B cell (primary cell): ENCODE measurements at regions not wholly inside any gene's neighbourhood (a gene's known extent, or its start where the extent isn't known, plus 50 kb on each side); places are given as distances from the start of the nearest gene placed in this dataset.

Source experiments
- ATAC-seq: fragments of 200-7000 bp; cut with Tn5 transposase; one replicate; pipeline ENCODE4 v1.10.0; 2021; ENCODE audit warnings: low read depth, mild to moderate bottlenecking, moderate number of reproducible peaks, moderate library complexity
- CTCF ChIA-PET: fragments of 350-600 bp; sonication (Branson Sonifier 250); formaldehyde crosslinking; loops from one replicate; lab custom pipeline; 2021; ENCODE audit warnings: antibody characterized with exemption, inconsistent platforms; lab: Charles Lee
- POLR2A ChIA-PET: fragments of 350-600 bp; sonication (Branson Sonifier 250); formaldehyde crosslinking; loops from one replicate; lab custom pipeline; 2021; ENCODE audit warnings: antibody characterized with exemption; lab: Charles Lee
- DNase-seq: peaks from one replicate; pipeline ENCODE4 v3.0.0; 2013
- H2AFZ ChIP-seq: 2 replicates; pipeline ENCODE4 v1.6.1; 2012; ENCODE audit warnings: mild to moderate bottlenecking, low read depth, low read length; ENCODE audit not compliant: insufficient read depth, poor library complexity, severe bottlenecking
- H3K27ac ChIP-seq, 2 donors: 1 replicate in 1 of 2; 2 replicates in 1 of 2; pipeline ENCODE4 v1.5.1; 2012 to 2013; ENCODE audit warnings: low read length in 2 of 2, mild to moderate bottlenecking in 2 of 2, moderate library complexity in 1 of 2
- H3K27me3 ChIP-seq, 4 experiments: fragments of 200-600 bp in 1 of 4; sonication (generic) in 1 of 4; replicated peaks in 1 of 4; 1 replicate in 2 of 4; 2 replicates in 2 of 4; pipeline versions ENCODE4 v1.6.1 to v1.7.0; 2013 to 2016; ENCODE audit warnings: low read length in 3 of 4, mild to moderate bottlenecking in 2 of 4, mixed read lengths in 1 of 4, moderate library complexity in 1 of 4; ENCODE audit not compliant: insufficient read depth in 4 of 4, control insufficient read depth in 3 of 4; ENCODE audit errors: control extremely low read depth in 1 of 4
- H3K36me3 ChIP-seq, 2 experiments: replicated peaks in 1 of 2; 1 replicate in 1 of 2; 2 replicates in 1 of 2; pipeline versions ENCODE4 v1.6.1 to v1.7.1; 2013; ENCODE audit warnings: low read length in 1 of 2; ENCODE audit not compliant: insufficient read depth in 2 of 2, control insufficient read depth in 1 of 2; ENCODE audit errors: control extremely low read depth in 1 of 2, extremely low read depth in 1 of 2
- H3K4me1 ChIP-seq, 2 donors: fragments of 200-600 bp in 1 of 2; sonication (generic) in 1 of 2; 1 replicate in 1 of 2; 2 replicates in 1 of 2; pipeline versions ENCODE4 v1.5.1 to v1.6.1; 2013 to 2017; ENCODE audit warnings: low read length in 2 of 2; ENCODE audit not compliant: control insufficient read depth in 2 of 2, insufficient read depth in 2 of 2
- H3K4me2 ChIP-seq: replicated peaks from 2 replicates; pipeline ENCODE3; 2012; ENCODE audit warnings: mild to moderate bottlenecking, low read depth, low read length; ENCODE audit not compliant: poor library complexity, severe bottlenecking
- H3K4me3 ChIP-seq, 5 experiments: fragments of 200-600 bp in 1 of 5; sonication (generic) in 1 of 5; 1 replicate in 3 of 5; 2 replicates in 2 of 5; pipeline versions ENCODE4 v1.5.1 to v1.7.0; 2011 to 2016; ENCODE audit warnings: low read length in 4 of 5, mild to moderate bottlenecking in 4 of 5, low read depth in 2 of 5, control low read depth in 1 of 5, moderate library complexity in 1 of 5; ENCODE audit not compliant: insufficient read depth in 1 of 5; ENCODE audit errors: control extremely low read depth in 1 of 5, extremely low read depth in 1 of 5
- H3K79me2 ChIP-seq: fragments of 200-600 bp; sonication (generic); one replicate; pipeline ENCODE4 v1.6.0; 2016; ENCODE audit warnings: low read length; ENCODE audit not compliant: control insufficient read depth, insufficient read depth
- H3K9ac ChIP-seq: fragments of 200-600 bp; sonication (generic); 2 replicates; pipeline ENCODE4 v1.6.1; 2017; ENCODE audit warnings: mild to moderate bottlenecking, low read length, moderate library complexity
- H3K9me3 ChIP-seq, 3 donors: one replicate each; pipeline versions ENCODE4 v1.6.1 to v1.7.1; 2013; ENCODE audit warnings: low read length in 2 of 3; ENCODE audit not compliant: control insufficient read depth in 2 of 3, insufficient read depth in 1 of 3; ENCODE audit errors: control extremely low read depth in 1 of 3
- H4K20me1 ChIP-seq: 2 replicates; pipeline ENCODE4 v1.6.0; 2012; ENCODE audit warnings: mild to moderate bottlenecking, low read length; ENCODE audit not compliant: insufficient read depth, control insufficient read depth, poor library complexity, severe bottlenecking
- H3K27ac Mint-ChIP-seq: one replicate; pipeline ENCODE4 v1.8.0; 2021; ENCODE audit warnings: mixed read lengths
- H3K27me3 Mint-ChIP-seq: one replicate; pipeline ENCODE4 v1.8.0; 2021; ENCODE audit warnings: mixed read lengths
- H3K4me1 Mint-ChIP-seq: one replicate; pipeline ENCODE4 v1.8.0; 2021; ENCODE audit warnings: mixed read lengths
- H3K4me3 Mint-ChIP-seq: one replicate; pipeline ENCODE4 v1.8.0; 2021; ENCODE audit warnings: mixed read lengths
- H3K9me3 Mint-ChIP-seq: one replicate; pipeline ENCODE4 v1.8.0; 2022; ENCODE audit warnings: mixed read lengths; ENCODE audit not compliant: insufficient read depth
- CTCF ChIP-seq: fragments of 200-600 bp; IDR thresholded peaks from one replicate; pipeline ENCODE4 v1.8.0; 2022; ENCODE audit warnings: antibody characterized with exemption, mild to moderate bottlenecking
- EZH2 ChIP-seq: IDR thresholded peaks from 2 replicates; pipeline ENCODE4 v1.6.1; 2012; ENCODE audit warnings: borderline replicate concordance, low read depth, mild to moderate bottlenecking, moderate library complexity, low read length; ENCODE audit not compliant: insufficient read depth, poor library complexity, severe bottlenecking
- WGBS: methylation state at CpG from one replicate; pipeline ENCODE4 v1.1.5; 2013; ENCODE audit warnings: missing lambda C conversion rate; ENCODE audit not compliant: insufficient coverage; 5-methylcytosine and 5-hydroxymethylcytosine counted together
- intact Hi-C: fragments of 100-400 bp; cut with micrococcal nuclease; formaldehyde crosslinking; loops from one replicate; pipeline ENCODE4 v1.10.0; 2022

DNA sequence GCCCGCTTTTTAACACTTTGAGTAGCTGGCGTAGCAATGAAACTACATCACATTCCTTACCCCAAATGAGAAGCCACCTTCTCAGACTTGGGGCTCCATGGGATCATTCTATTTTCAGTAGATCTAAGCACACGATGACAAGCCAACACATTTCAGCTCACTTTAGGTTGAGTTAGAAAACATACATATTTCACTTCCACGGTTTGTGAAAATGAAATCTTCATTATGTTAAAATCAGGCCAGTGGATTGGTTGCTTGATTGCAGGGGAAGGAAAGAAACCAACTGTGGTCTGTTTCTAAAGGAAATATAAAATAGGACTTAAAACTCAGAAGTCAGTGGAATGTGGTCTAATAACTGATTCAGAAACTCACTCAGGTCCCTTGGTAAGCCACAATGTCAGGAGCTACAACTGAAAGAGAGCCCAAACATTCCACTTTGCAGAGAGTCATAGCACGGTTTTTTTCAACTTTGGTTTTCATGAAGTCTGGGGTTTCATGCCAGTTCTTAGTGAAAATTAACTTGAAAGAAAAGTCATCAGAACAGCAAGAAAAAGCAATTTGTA is 82.3 kb upstream of the TIAM1 start:
- Mint-ChIP-seq H3K27me3 (no peaks in the 10 kb centered on the region), H3K27ac (no peak overlapping the region), H3K4me3 (no peak overlapping the region), H3K9me3 (no peaks in the 10 kb centered on the region), H3K4me1 (peaks cover 2% of the 10 kb centered on the region)
- Histone ChIP-seq H3K36me3 (no peaks in the 10 kb centered on the region), H2AFZ (no peak overlapping the region), H3K9me3 (peaks cover 0 to 5% (median 0%) of the 10 kb centered on the region in 3 donors), H3K9ac (no peak overlapping the region), H3K4me1 (no peaks in the 10 kb centered on the region), H3K79me2 (no peaks in the 10 kb centered on the region), H3K4me2 (no peak overlapping the region), H4K20me1 (no peaks in the 10 kb centered on the region), H3K4me3 (no peak overlapping the region), H3K27me3 (no peaks in the 10 kb centered on the region), H3K27ac (no peak overlapping the region)
- no peak for TF ChIP-seq CTCF
- TF ChIP-seq EZH2, result no peak
- POLR2A ChIA-PET, result no interaction called here
- CTCF ChIA-PET, result no interaction called here
- ATAC-seq (no peak), DNase-seq (no peak)
- intact Hi-C loops, result no loop called here
- WGBS, result 95% methylated on average over 2 of the region's 5 CpGs

DNA sequence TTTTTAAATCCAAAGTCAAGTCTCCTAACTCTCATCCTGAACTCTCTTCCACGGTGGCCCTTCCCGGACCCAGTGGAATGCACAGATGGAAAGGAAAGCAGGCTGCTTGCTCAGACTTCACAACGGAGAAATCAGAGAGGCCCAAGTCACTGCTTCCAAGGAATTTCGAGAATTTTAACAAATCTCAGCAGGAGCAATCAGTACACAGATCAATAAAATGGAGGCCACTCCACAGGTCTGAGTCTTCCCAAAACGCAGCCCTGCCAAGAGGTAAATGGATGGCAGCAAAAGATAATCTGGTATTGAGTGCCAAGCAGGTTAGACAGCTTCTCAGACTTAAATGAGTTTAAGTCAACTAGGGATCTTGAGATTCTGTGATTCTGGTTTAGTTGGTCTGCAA is 81.1 kb upstream of the TIAM1 start:
- WGBS, result 93% methylated on average over 5 of the region's 5 CpGs
- intact Hi-C loops, result no loop called here
- CTCF ChIA-PET, result no interaction called here

More for the DNA sequence above, 81.1 kb upstream of the TIAM1 start:
- H3K79me2 ChIP-seq, result no peaks in the 10 kb centered on the region
- H3K9me3 ChIP-seq, result peaks cover 0 to 6% (median 0%) of the 10 kb centered on the region in 3 donors
- no peaks in the 10 kb centered on the region for H3K36me3 ChIP-seq
- POLR2A ChIA-PET, result no interaction called here
- TF ChIP-seq EZH2 (no peak), CTCF (no peak)
- H3K4me3 ChIP-seq, result no peak overlapping the region
- H3K27me3 Mint-ChIP-seq, result no peaks in the 10 kb centered on the region
- H4K20me1 ChIP-seq, result no peaks in the 10 kb centered on the region
- no peak overlapping the region for H3K4me3 Mint-ChIP-seq
- ATAC-seq (no peak), DNase-seq (no peak)
- no peak overlapping the region for H3K27ac Mint-ChIP-seq
- no peaks in the 10 kb centered on the region for H3K9me3 Mint-ChIP-seq
- no peak overlapping the region for H2AFZ ChIP-seq
- no peak overlapping the region for H3K27ac ChIP-seq
- no peak overlapping the region for H3K4me2 ChIP-seq
- H3K27me3 ChIP-seq, result no peaks in the 10 kb centered on the region
- H3K4me1 Mint-ChIP-seq, result peaks cover under 1% of the 10 kb centered on the region
- H3K4me1 ChIP-seq, result no peaks in the 10 kb centered on the region
- no peak overlapping the region for H3K9ac ChIP-seq
